ENCODE measurements at regions not wholly inside any gene's neighbourhood (a gene's known extent, or its start where the extent isn't known, plus 50 kb on each side); places are given as distances from the start of the nearest gene placed in this dataset.
A peak's percentile ranks its signal among the peaks of the same experiment; 100 is the strongest.

DNA sequence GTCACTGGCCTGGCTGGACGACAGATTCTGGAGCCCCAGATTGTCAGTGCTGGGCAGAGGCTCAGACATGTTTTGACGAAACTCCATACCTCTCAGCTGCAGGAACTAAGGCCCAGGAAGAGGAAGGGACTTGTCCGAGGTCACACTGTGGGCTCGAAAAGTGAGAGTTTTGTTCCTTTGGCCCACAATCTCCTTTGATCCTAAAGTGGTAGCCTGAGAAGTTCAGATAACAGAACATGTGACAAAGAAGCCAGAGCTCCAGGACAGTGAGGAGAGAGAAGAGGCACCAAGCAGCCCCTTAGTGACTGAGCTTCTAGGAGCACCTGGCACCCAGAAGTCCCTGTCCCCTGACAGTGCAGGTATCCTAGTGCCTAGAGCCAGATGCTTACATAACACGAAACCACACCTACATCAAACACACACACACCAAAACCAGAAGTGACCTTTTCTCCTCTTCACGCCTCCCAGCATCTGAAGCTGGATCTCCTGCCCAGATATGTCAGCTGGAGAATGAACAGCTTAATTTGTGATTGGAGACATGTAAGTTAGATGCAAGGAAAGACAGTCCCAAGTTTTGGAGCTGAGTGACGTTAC lies 88.9 kb downstream of the ADRB2 start:
- Histone ChIP-seq H3K9ac (no peak overlapping the region), H3K4me2 (ENCODE audit: low read length) (no peak overlapping the region), H3K27ac (peak overlapping the region; percentile 92), H2AFZ (peak overlapping the region; percentile 70), H3K4me1 (peaks cover 49% of the 10 kb centered on the region), H3K36me3 (ENCODE audit: control insufficient read depth, insufficient read depth, low read length) (no peaks in the 10 kb centered on the region), H3K9me3 (ENCODE audit: control insufficient read depth, low read length) (no peaks in the 10 kb centered on the region), H3K79me2 (no peaks in the 10 kb centered on the region), H3K27me3 (ENCODE audit: control insufficient read depth, insufficient read depth, low read length) (no peaks in the 10 kb centered on the region), H3K4me3 (ENCODE audit: low read depth, low read length) (no peak overlapping the region)
- TF ChIP-seq, protein P1, sequence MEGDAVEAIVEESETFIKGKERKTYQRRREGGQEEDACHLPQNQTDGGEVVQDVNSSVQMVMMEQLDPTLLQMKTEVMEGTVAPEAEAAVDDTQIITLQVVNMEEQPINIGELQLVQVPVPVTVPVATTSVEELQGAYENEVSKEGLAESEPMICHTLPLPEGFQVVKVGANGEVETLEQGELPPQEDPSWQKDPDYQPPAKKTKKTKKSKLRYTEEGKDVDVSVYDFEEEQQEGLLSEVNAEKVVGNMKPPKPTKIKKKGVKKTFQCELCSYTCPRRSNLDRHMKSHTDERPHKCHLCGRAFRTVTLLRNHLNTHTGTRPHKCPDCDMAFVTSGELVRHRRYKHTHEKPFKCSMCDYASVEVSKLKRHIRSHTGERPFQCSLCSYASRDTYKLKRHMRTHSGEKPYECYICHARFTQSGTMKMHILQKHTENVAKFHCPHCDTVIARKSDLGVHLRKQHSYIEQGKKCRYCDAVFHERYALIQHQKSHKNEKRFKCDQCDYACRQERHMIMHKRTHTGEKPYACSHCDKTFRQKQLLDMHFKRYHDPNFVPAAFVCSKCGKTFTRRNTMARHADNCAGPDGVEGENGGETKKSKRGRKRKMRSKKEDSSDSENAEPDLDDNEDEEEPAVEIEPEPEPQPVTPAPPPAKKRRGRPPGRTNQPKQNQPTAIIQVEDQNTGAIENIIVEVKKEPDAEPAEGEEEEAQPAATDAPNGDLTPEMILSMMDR (IDR thresholded peaks at IDR 0.05) = no peak

DNA sequence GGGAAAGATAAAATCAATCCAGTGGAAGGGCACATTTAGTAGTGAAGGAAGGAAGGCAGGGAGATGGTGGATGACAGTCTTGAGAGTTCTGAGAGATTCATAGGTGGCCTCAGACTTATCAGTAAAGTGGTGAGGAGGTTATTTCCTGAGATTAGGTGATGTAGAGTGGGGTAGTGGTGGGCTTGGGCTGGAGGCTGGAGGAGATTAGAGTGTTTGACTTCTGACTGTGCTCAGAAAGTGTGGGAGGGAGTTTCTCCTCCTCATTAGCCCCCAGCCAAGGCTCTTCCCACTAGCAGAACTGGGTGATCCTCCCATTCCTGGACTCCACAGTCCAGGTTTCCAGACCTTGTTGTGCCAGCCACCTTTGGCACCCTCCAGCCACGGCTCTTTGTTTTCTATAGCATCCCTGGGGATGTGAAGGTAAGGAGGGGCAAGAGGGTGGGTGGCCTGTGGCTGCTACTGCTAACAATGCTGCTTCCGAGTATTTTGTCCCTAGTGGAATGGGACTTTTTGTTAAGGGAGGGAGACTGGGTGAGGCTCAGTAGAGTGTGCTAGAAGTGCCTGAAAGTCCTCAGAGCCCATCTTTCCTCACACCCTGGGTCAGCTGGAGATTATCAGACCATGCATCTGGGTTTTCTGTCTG lies 94.4 kb downstream of the ADRB2 start:
- no peaks in the 10 kb centered on the region for H3K9me3 ChIP-seq (ENCODE audit: control insufficient read depth, low read length)
- no peak overlapping the region for H3K4me3 ChIP-seq (ENCODE audit: low read depth, low read length)

DNA sequence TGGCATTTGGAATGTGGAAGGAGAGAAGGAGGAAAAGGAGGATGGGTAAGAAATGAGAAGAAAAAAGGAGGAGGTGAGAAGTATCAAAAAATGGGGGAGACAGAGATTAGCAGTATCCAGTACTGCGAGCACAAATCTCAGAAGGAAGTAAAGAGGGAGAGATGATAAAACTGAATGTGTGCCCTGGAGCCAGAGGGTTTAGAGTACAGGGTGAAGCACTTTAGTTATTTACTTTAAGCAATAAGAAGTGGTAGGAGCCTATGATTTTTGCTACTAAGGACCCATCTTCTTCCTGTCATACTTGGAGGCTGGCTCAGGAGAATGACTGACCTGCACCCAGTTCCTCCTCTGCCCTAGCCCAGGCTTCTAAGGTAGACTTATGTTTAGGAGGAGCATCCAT lies 94.9 kb downstream of the ADRB2 start:
- H3K4me1 ChIP-seq = peaks cover 12% of the 10 kb centered on the region
- no peaks in the 10 kb centered on the region for H3K36me3 ChIP-seq (ENCODE audit: control insufficient read depth, insufficient read depth, low read length)
- H3K27me3 ChIP-seq (ENCODE audit: control insufficient read depth, insufficient read depth, low read length) = no peaks in the 10 kb centered on the region
- H3K4me3 ChIP-seq (ENCODE audit: low read depth, low read length) = no peak overlapping the region
- no peak overlapping the region for H3K4me2 ChIP-seq (ENCODE audit: low read length)
- H2AFZ ChIP-seq = peak overlapping the region; percentile 30
- no peaks in the 10 kb centered on the region for H3K9me3 ChIP-seq (ENCODE audit: control insufficient read depth, low read length)
- no peak overlapping the region for H3K27ac ChIP-seq
- TF ChIP-seq, protein P1 (IDR thresholded peaks at IDR 0.05) = no peak
- H3K9ac ChIP-seq = no peak overlapping the region
- no peaks in the 10 kb centered on the region for H3K79me2 ChIP-seq

More for the DNA sequence above, 94.4 kb downstream of the ADRB2 start:
- Histone ChIP-seq H3K79me2 (no peaks in the 10 kb centered on the region), H3K9ac (no peak overlapping the region), H3K27me3 (ENCODE audit: control insufficient read depth, insufficient read depth, low read length) (no peaks in the 10 kb centered on the region), H3K27ac (no peak overlapping the region), H3K4me2 (ENCODE audit: low read length) (no peak overlapping the region), H3K36me3 (ENCODE audit: control insufficient read depth, insufficient read depth, low read length) (no peaks in the 10 kb centered on the region), H3K4me1 (peaks cover 18% of the 10 kb centered on the region), H2AFZ (no peak overlapping the region)
- TF ChIP-seq, protein P1 (IDR thresholded peaks at IDR 0.05) = no peak

GRCh38 chr5:148922606-148923005 lies 96.2 kb downstream of the ADRB2 start:
- no peaks in the 10 kb centered on the region for H3K27me3 ChIP-seq (ENCODE audit: control insufficient read depth, insufficient read depth, low read length)
- TF ChIP-seq, protein P1 (IDR thresholded peaks at IDR 0.05) = no peak
- peaks cover 4% of the 10 kb centered on the region for H3K4me1 ChIP-seq
- no peaks in the 10 kb centered on the region for H3K36me3 ChIP-seq (ENCODE audit: control insufficient read depth, insufficient read depth, low read length)
- H3K9me3 ChIP-seq (ENCODE audit: control insufficient read depth, low read length) = no peaks in the 10 kb centered on the region
- no peak overlapping the region for H3K27ac ChIP-seq
- H3K4me2 ChIP-seq (ENCODE audit: low read length) = no peak overlapping the region
- H3K79me2 ChIP-seq = no peaks in the 10 kb centered on the region
- H2AFZ ChIP-seq = no peak overlapping the region
- H3K9ac ChIP-seq = no peak overlapping the region
- no peak overlapping the region for H3K4me3 ChIP-seq (ENCODE audit: low read depth, low read length)

DNA sequence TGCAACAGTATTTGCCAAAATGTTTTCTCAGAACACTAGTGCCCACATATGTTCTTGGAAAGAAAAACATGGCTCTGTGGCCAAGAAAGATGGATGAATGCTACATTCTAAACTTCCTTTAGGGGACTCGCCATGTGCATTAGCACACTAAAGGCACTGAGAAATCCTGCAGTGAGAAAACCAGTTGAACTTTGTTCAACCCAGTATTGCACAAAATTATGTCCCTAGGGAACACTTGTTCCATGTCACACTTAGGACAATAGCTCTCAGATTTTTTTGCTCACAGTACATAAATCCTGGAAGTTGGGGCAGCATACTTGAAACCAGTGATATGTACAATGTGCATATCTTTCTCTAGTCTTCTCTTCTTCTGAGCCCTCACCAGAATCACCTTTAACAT lies 96.6 kb downstream of the ADRB2 start:
- TF ChIP-seq, protein P1 (IDR thresholded peaks at IDR 0.05) = no peak

More for the DNA sequence above, 96.6 kb downstream of the ADRB2 start:
- H3K36me3 ChIP-seq (ENCODE audit: control insufficient read depth, insufficient read depth, low read length) = no peaks in the 10 kb centered on the region
- H3K9ac ChIP-seq = no peak overlapping the region
- H3K4me1 ChIP-seq = peaks cover 4% of the 10 kb centered on the region
- H2AFZ ChIP-seq = no peak overlapping the region
- H3K27me3 ChIP-seq (ENCODE audit: control insufficient read depth, insufficient read depth, low read length) = no peaks in the 10 kb centered on the region
- H3K4me3 ChIP-seq (ENCODE audit: low read depth, low read length) = no peak overlapping the region
- H3K79me2 ChIP-seq = no peaks in the 10 kb centered on the region
- no peaks in the 10 kb centered on the region for H3K9me3 ChIP-seq (ENCODE audit: control insufficient read depth, low read length)
- no peak overlapping the region for H3K27ac ChIP-seq
- H3K4me2 ChIP-seq (ENCODE audit: low read length) = no peak overlapping the region
